Mammary epithelial cell (primary cell): ENCODE measurements at regions not wholly inside any gene's neighbourhood (a gene's known extent, or its start where the extent isn't known, plus 50 kb on each side); places are given as distances from the start of the nearest gene placed in this dataset.

ENCODE experiments used
- CTCF ChIP-seq, 2 donors: IDR thresholded peaks in 1 of 2; conservative IDR thresholded peaks in 1 of 2; 2 replicates each; pipeline ENCODE4 v1.5.1; 2011 to 2012; ENCODE audit warnings: inconsistent platforms in 2 of 2, low read length in 2 of 2, mild to moderate bottlenecking in 2 of 2, control low read depth in 1 of 2, low read depth in 1 of 2; ENCODE audit not compliant: insufficient read depth in 1 of 2; ENCODE audit errors: extremely low read depth in 1 of 2
- EZH2 ChIP-seq: IDR thresholded peaks from 2 replicates; pipeline ENCODE4 v1.6.1; 2012; ENCODE audit warnings: low read length, inconsistent platforms, borderline replicate concordance

- TF ChIP-seq CTCF (conservative IDR thresholded peaks at IDR 0.05 in 1 of 2, IDR thresholded peaks at IDR 0.05 in 1 of 2; ENCODE audit: extremely low read depth in 1 of 2, insufficient read depth in 1 of 2, low read depth in 1 of 2, low read length in 2 of 2) = no peak
- TF ChIP-seq EZH2 = no peak
Observed at GRCh38 chr3:117922039-117922438, 1112.6 kb downstream of the IGSF11 start.
